ENCODE measurements at regions not wholly inside any gene's neighbourhood (a gene's known extent, or its start where the extent isn't known, plus 50 kb on each side); places are given as distances from the start of the nearest gene placed in this dataset.
"Not testable (repeated sequence)": the region's sequence is repeated elsewhere in the genome, so short reads cannot be mapped to it uniquely, and the experiment has no call there.

GRCh38 chr6:168852376-168852884 lies 401.2 kb downstream of the THBS2 start:
- no peak for DNase-seq (ENCODE audit: low spot score)

GRCh38 chr6:168851460-168852375 lies 401.9 kb downstream of the THBS2 start:
- no peak for DNase-seq (ENCODE audit: low spot score)

GRCh38 chr6:168850027-168850736 lies 403.5 kb downstream of the THBS2 start:
- not testable (repeated sequence) for DNase-seq (ENCODE audit: low spot score)

GRCh38 chr6:168849459-168849858 lies 404.2 kb downstream of the THBS2 start:
- no peak for DNase-seq (ENCODE audit: low spot score)

GRCh38 chr6:168848797-168849196 lies 404.8 kb downstream of the THBS2 start:
- no peak for DNase-seq (ENCODE audit: low spot score)

- DNase-seq (ENCODE audit: low spot score), result no peak
Observed at GRCh38 chr6:168844821-168845609, 404.0 kb downstream of the SMOC2 start.

- DNase-seq (ENCODE audit: low spot score), result not testable (repeated sequence)
Observed at GRCh38 chr6:168842632-168843212, 401.7 kb downstream of the SMOC2 start.

GRCh38 chr6:168841609-168842278 lies 400.8 kb downstream of the SMOC2 start:
- no peak for DNase-seq (ENCODE audit: low spot score)

- DNase-seq (ENCODE audit: low spot score), result not testable (repeated sequence)
Observed at GRCh38 chr6:168840932-168841331, 399.9 kb downstream of the SMOC2 start.

GRCh38 chr6:168840299-168840698 lies 399.3 kb downstream of the SMOC2 start:
- not testable (repeated sequence) for DNase-seq (ENCODE audit: low spot score)

- no peak for DNase-seq (ENCODE audit: low spot score)
Observed at GRCh38 chr6:168838037-168838399, 397.0 kb downstream of the SMOC2 start.

- DNase-seq (ENCODE audit: low spot score), result no peak
Observed at GRCh38 chr6:168837254-168838036, 396.5 kb downstream of the SMOC2 start.

- DNase-seq (ENCODE audit: low spot score), result no peak
Observed at GRCh38 chr6:168835991-168836390, 395.0 kb downstream of the SMOC2 start.

GRCh38 chr6:168834801-168835200 lies 393.8 kb downstream of the SMOC2 start:
- no peak for DNase-seq (ENCODE audit: low spot score)

- no peak for DNase-seq (ENCODE audit: low spot score)
Observed at GRCh38 chr6:168834042-168834587, 393.1 kb downstream of the SMOC2 start.

- no peak for DNase-seq (ENCODE audit: low spot score)
Observed at GRCh38 chr6:168828800-168829199, 387.8 kb downstream of the SMOC2 start.

- no peak for DNase-seq (ENCODE audit: low spot score)
Observed at GRCh38 chr6:168828035-168828434, 387.1 kb downstream of the SMOC2 start.

GRCh38 chr6:168827586-168827871 lies 386.5 kb downstream of the SMOC2 start:
- DNase-seq (ENCODE audit: low spot score), result no peak

GRCh38 chr6:168826726-168827585 lies 386.0 kb downstream of the SMOC2 start:
- DNase-seq (ENCODE audit: low spot score), result no peak

GRCh38 chr6:168826078-168826390 lies 385.1 kb downstream of the SMOC2 start:
- DNase-seq (ENCODE audit: low spot score), result no peak
